Right lobe of liver (tissue), 6 donors: ENCODE measurements at regions not wholly inside any gene's neighbourhood (a gene's known extent, or its start where the extent isn't known, plus 50 kb on each side); places are given as distances from the start of the nearest gene placed in this dataset.

Experiments used
- ATAC-seq, 4 donors: fragments of 200-7000 bp; cut with Tn5 transposase; one replicate each; pipeline ENCODE4 v1.9.1; 2020; ENCODE audit warnings: mild to moderate bottlenecking in 4 of 4, moderate library complexity in 4 of 4
- DNase-seq, 3 donors: peaks; one replicate each; pipeline ENCODE4 v3.0.0-alpha.2; 2020
- H3K27ac ChIP-seq, 3 donors: fragments of 200-600 bp; one replicate each; pipeline ENCODE4 v1.8.0; 2022
- H3K27me3 ChIP-seq, 2 donors: fragments of 200-600 bp; one replicate each; pipeline ENCODE4 v1.8.0; 2022
- H3K36me3 ChIP-seq, 4 donors: fragments of 200-600 bp; sonication (generic) in 1 of 4; one replicate each; pipeline versions ENCODE4 v1.5.1 to v1.8.0; 2017 to 2022; ENCODE audit warnings: control low read depth in 1 of 4
- H3K4me1 ChIP-seq, 4 donors: fragments of 200-600 bp; sonication (generic) in 1 of 4; one replicate each; pipeline versions ENCODE4 v1.5.1 to v1.8.0; 2017 to 2022; ENCODE audit warnings: control low read depth in 1 of 4
- H3K4me3 ChIP-seq, 3 donors: fragments of 200-600 bp; one replicate each; pipeline ENCODE4 v1.8.0; 2022
- H3K9me3 ChIP-seq, 4 donors: fragments of 200-600 bp; sonication (generic) in 1 of 4; one replicate each; pipeline versions ENCODE4 v1.5.1 to v1.8.0; 2017 to 2022; ENCODE audit warnings: control low read depth in 1 of 4
- CTCF ChIP-seq, 4 donors: fragments of 200-600 bp in 3 of 4; fragments of 450-650 bp in 1 of 4; IDR thresholded peaks; one replicate each; pipeline versions ENCODE4 v1.5.1 to v1.8.0; 2016 to 2022; ENCODE audit warnings: antibody characterized with exemption in 4 of 4, mild to moderate bottlenecking in 2 of 4
- POLR2A ChIP-seq: fragments of 450-650 bp; IDR thresholded peaks from one replicate; pipeline ENCODE4 v1.6.1; 2017; ENCODE audit warnings: antibody characterized with exemption, mild to moderate bottlenecking
- WGBS: methylation state at CpG from one replicate; pipeline ENCODE4 v1.1.6; 2018; ENCODE audit warnings: low coverage, low lambda C conversion rate; ENCODE audit not compliant: insufficient coverage; ENCODE audit errors: missing lambda C conversion rate; 5-methylcytosine and 5-hydroxymethylcytosine counted together
- intact Hi-C, 2 donors: fragments of 100-400 bp; cut with DNase I; formaldehyde crosslinking; loops; one replicate each; pipeline versions ENCODE4 v1.11.2 to v1.14.1; 2022
- donor health status: DM: no; HTN: yes; CAD: no.
- donor health status: DM: no; HTN: no; CAD: no.
- donor health status: DM: no; HTN: no; CAD: no.
- donor health status: DM: no; HTN: yes; CAD: no.
- donor health status: DM: no; HTN: yes; CAD: no.

GRCh38 chr4:106803083-106803482, 233.0 kb downstream of the DKK2 start:
- no peaks in the 10 kb centered on the region for H3K36me3 ChIP-seq
- no peak for DNase-seq
- H3K4me3 ChIP-seq: no peak overlapping the region
- ATAC-seq: no peak
- TF ChIP-seq CTCF (IDR thresholded peaks at IDR 0.05): no peak
- no peaks in the 10 kb centered on the region for H3K9me3 ChIP-seq
- 57% methylated on average over 1 of the region's 1 CpG for WGBS
- no peaks in the 10 kb centered on the region for H3K4me1 ChIP-seq
- H3K27ac ChIP-seq: no peak overlapping the region
- intact Hi-C loops: no loop called here
- H3K27me3 ChIP-seq: no peaks in the 10 kb centered on the region

- TF ChIP-seq POLR2A (no peak), CTCF (IDR thresholded peaks at IDR 0.05) (no peak)
- Histone ChIP-seq H3K4me1 (no peaks in the 10 kb centered on the region), H3K27ac (no peak overlapping the region), H3K4me3 (no peak overlapping the region), H3K36me3 (no peaks in the 10 kb centered on the region), H3K27me3 (no peaks in the 10 kb centered on the region), H3K9me3 (no peaks in the 10 kb centered on the region)
- DNase-seq: no peak
- 50% methylated on average over 3 of the region's 3 CpGs for WGBS
- intact Hi-C loops: no loop called here
- ATAC-seq: no peak
Observed at GRCh38 chr4:106801386-106801785, 234.7 kb downstream of the DKK2 start.

GRCh38 chr4:106796876-106797275, 239.2 kb downstream of the DKK2 start:
- no peak for DNase-seq
- TF ChIP-seq CTCF (IDR thresholded peaks at IDR 0.05) (no peak), POLR2A (no peak)

GRCh38 chr4:106795326-106795725, 240.8 kb downstream of the DKK2 start:
- no peaks in the 10 kb centered on the region for H3K4me1 ChIP-seq
- H3K27me3 ChIP-seq: no peaks in the 10 kb centered on the region
- no peaks in the 10 kb centered on the region for H3K36me3 ChIP-seq
- DNase-seq (no peak), ATAC-seq (no peak)
- H3K27ac ChIP-seq: no peak overlapping the region
- TF ChIP-seq POLR2A: no peak
- TF ChIP-seq CTCF (IDR thresholded peaks at IDR 0.05): no peak
- H3K9me3 ChIP-seq: no peaks in the 10 kb centered on the region
- H3K4me3 ChIP-seq: no peak overlapping the region
- 44% methylated on average over 1 of the region's 1 CpG for WGBS
- intact Hi-C loops: no loop called here

More at GRCh38 chr4:106796876-106797275, 239.2 kb downstream of the DKK2 start:
- no peak overlapping the region for H3K27ac ChIP-seq
- H3K4me1 ChIP-seq: no peaks in the 10 kb centered on the region
- ATAC-seq: no peak
- no peak overlapping the region for H3K4me3 ChIP-seq
- H3K9me3 ChIP-seq: no peaks in the 10 kb centered on the region
- H3K36me3 ChIP-seq: no peaks in the 10 kb centered on the region
- intact Hi-C loops: no loop called here
- H3K27me3 ChIP-seq: no peaks in the 10 kb centered on the region

- no peaks in the 10 kb centered on the region for H3K27me3 ChIP-seq
- DNase-seq (no peak), ATAC-seq (no peak)
- no peaks in the 10 kb centered on the region for H3K4me1 ChIP-seq
- TF ChIP-seq CTCF (IDR thresholded peaks at IDR 0.05) (no peak), POLR2A (no peak)
- intact Hi-C loops: no loop called here
- no peaks in the 10 kb centered on the region for H3K36me3 ChIP-seq
- no peak overlapping the region for H3K4me3 ChIP-seq
- no peak overlapping the region for H3K27ac ChIP-seq
- no peaks in the 10 kb centered on the region for H3K9me3 ChIP-seq
Observed at GRCh38 chr4:106793933-106794332, 242.2 kb downstream of the DKK2 start.
